ENCODE measurements at regions not wholly inside any gene's neighbourhood (a gene's known extent, or its start where the extent isn't known, plus 50 kb on each side); places are given as distances from the start of the nearest gene placed in this dataset.
"Not testable (repeated sequence)": the region's sequence is repeated elsewhere in the genome, so short reads cannot be mapped to it uniquely, and the experiment has no call there.

DNA sequence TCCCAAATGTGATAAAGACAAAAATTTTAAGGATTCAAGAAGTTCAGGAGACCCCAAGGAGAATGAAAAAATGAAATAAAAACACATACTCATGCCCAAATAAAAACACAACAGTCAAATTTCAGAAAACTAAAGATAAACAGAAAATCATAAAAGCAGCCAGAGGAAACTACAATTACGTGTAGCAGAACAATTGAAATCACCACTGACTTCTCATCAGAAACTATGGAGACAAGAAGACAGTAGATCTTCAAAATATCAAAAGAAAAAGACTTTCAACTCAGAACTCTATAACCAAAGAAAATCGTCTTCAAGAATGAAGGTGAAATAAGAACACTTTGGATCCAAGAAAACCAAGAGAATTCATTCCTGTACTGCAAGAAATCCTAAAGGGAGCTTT is 54.9 kb downstream of the DIO3 start:
- intact Hi-C loops (cut with DNase I) = no loop called here

GRCh38 chr14:101619484-101619883 is 58.2 kb downstream of the DIO3 start:
- intact Hi-C loops (cut with DNase I) = no loop called here
- no peak for DNase-seq (ENCODE audit: low spot score)

More for the DNA sequence above, 54.9 kb downstream of the DIO3 start:
- DNase-seq (ENCODE audit: low spot score) = no peak

DNA sequence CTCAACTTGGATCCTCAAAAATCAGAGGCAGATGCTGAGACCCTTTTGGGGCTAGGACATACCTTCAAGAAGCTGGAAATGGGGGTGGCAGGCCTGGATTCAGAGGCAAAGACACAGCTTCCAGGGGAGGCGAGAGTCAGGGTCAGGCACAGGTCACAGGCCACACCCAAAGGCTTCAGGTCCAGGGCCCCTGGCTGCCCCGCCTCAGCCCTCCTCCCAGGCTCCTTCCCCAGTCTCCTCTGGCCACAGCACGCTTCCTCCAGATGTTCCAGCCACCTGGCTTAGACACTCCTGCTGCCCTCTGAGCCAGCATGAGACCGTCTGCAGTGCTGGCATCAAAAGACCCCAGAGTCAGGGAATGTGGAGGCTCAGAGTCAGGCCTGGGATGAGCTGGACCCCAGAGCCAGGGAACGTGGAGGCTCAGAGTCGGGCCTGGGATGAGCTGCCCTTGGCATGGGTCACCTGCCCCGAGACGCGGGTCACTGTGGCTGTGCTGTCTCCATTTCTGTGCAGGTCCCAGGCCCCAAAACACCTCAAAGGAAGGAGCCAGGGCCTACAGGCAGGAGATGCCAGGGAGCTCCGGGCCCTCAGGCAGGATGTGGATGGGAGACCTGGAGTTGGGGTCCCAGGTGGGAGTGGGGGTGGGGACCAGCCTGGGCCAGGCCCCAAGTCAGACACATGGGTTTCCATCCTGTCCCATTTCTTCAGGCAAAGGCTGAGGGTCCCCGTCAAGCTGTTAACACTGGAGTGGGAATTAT is 58.9 kb downstream of the DIO3 start:
- DNase-seq (ENCODE audit: low spot score) = peak; percentile 66
- intact Hi-C loops (cut with DNase I) = no loop called here

GRCh38 chr14:101620821-101621785 is 59.8 kb downstream of the DIO3 start:
- DNase-seq (ENCODE audit: low spot score) = peak; percentile 67
- intact Hi-C loops (cut with DNase I) = no loop called here

- intact Hi-C loops (cut with DNase I) = no loop called here
- DNase-seq (ENCODE audit: low spot score) = peak; percentile 61
These were observed 61.2 kb downstream of the DIO3 start for GRCh38 chr14:101622251-101623076.

DNA sequence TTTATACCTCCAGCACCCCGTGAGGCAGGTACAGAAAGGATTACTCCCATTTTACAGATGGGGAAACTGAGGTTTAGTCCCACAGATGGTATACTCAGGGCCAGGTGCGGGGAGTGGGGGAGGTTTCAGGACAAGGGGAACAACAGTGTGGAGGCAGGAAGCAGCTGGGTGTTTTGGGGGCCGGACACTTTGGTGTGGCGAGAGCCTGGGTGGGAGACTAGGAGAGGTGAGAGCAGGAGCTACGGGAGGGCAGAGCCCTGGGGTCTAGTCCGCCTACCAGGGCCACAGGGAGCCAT is 61.7 kb downstream of the DIO3 start:
- DNase-seq (ENCODE audit: low spot score) = no peak
- intact Hi-C loops (cut with DNase I) = no loop called here

- intact Hi-C loops (cut with DNase I) = no loop called here
- DNase-seq (ENCODE audit: low spot score) = peak; percentile 70
These were observed 62.6 kb downstream of the DIO3 start for GRCh38 chr14:101623685-101624444.

DNA sequence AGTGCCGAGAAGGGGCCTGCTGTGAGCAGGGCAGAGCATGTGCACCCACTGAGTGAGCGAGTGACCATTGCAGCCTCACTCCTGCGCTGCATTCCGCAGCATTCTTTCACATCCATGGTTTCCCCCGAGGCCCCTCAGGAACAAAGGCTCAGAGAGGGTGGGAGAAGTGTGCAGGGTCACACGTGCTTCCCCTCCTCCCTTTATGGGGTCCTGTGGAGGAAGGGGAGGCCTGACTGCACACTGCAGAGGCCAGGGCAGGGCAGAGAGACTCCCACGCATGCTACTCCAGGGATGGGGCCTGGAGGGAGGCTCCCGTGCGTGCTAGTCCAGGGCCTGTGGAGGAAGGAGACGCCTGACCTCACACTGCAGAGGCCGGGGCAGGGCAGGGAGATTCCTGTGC is 63.2 kb downstream of the DIO3 start:
- peak; percentile 51 for DNase-seq (ENCODE audit: low spot score)
- intact Hi-C loops (cut with DNase I) = no loop called here

- intact Hi-C loops (cut with DNase I) = loop anchor here in 1 of 2 donors (5.0 kb wide), 2 partner anchors 963 to 1243 kb away; no protein-coding TSS in a partner anchor
- DNase-seq (ENCODE audit: low spot score) = no peak
These were observed 64.2 kb downstream of the DIO3 start for GRCh38 chr14:101625336-101626097.

- intact Hi-C loops (cut with DNase I) = loop anchor here in 1 of 2 donors (5.0 kb wide), 2 partner anchors 964 to 1244 kb away; no protein-coding TSS in a partner anchor
- DNase-seq (ENCODE audit: low spot score) = peak; percentile 73
These were observed 65.0 kb downstream of the DIO3 start for GRCh38 chr14:101626331-101626730.

DNA sequence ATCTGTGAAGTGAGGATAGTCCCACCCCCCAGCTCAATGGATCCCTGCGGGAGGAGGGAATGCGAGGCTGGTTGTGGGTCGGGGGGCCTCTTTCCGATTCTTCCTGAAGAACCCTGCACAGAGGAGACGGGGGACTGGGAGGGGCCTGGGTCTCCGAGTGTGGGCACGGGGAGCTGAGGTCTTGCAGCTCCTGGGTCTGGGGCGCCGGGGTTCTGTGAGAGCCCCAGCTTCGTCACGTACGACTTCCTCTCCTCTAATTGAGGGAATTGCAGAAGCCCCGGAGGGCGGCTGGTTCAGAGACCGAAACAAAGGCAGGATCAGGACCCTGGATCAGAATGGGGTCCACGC is 66.6 kb downstream of the DIO3 start:
- DNase-seq (ENCODE audit: low spot score) = peak; percentile 79
- intact Hi-C loops (cut with DNase I) = loop anchor here in 1 of 2 donors (5.0 kb wide), 2 partner anchors 966 to 1246 kb away; no protein-coding TSS in a partner anchor

- DNase-seq (ENCODE audit: low spot score) = peak; percentile 93
- intact Hi-C loops (cut with DNase I) = loop anchor here in 1 of 2 donors (5.0 kb wide), 2 partner anchors 966 to 1246 kb away; no protein-coding TSS in a partner anchor
These were observed 67.2 kb downstream of the DIO3 start for GRCh38 chr14:101628471-101628966.

- intact Hi-C loops (cut with DNase I) = loop anchor here in 1 of 2 donors (5.0 kb wide), 2 partner anchors 967 to 1247 kb away; no protein-coding TSS in a partner anchor
- DNase-seq (ENCODE audit: low spot score) = peak; percentile 54
These were observed 67.7 kb downstream of the DIO3 start for GRCh38 chr14:101628975-101629374.

- DNase-seq (ENCODE audit: low spot score) = peak; percentile 66
- intact Hi-C loops (cut with DNase I) = no loop called here
These were observed 69.0 kb downstream of the DIO3 start for GRCh38 chr14:101630056-101630965.

DNA sequence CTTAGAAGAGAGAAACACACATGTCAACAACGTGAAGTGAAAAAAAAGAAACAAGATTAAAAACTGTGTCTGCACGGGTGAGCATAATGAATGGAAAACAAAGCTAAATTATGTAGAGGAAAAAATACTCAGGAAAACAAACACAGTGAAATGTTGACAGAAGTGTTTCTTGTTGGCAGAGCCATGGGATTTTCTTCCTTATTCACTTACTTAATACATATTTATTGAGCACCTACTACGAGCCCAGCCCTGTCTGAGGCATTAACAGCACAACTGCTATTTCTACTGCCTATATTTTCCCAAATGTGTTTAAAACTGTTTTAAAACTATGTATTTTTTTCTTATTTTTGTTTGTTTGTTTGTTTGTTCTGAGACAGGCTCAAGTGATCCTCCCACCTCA is 69.9 kb downstream of the DIO3 start:
- intact Hi-C loops (cut with DNase I) = no loop called here

GRCh38 chr14:101631970-101632369 is 70.7 kb downstream of the DIO3 start:
- intact Hi-C loops (cut with DNase I) = not testable (repeated sequence)
- peak; percentile 54 for DNase-seq (ENCODE audit: low spot score)

More for the DNA sequence above, 69.9 kb downstream of the DIO3 start:
- no peak for DNase-seq (ENCODE audit: low spot score)

GRCh38 chr14:101632520-101632919 is 71.2 kb downstream of the DIO3 start:
- intact Hi-C loops (cut with DNase I) = no loop called here
- DNase-seq (ENCODE audit: low spot score) = peak; percentile 68
